ENCODE measurements at regions not wholly inside any gene's neighbourhood (a gene's known extent, or its start where the extent isn't known, plus 50 kb on each side); places are given as distances from the start of the nearest gene placed in this dataset.
"Not testable (repeated sequence)": the region's sequence is repeated elsewhere in the genome, so short reads cannot be mapped to it uniquely, and the experiment has no call there.

DNA sequence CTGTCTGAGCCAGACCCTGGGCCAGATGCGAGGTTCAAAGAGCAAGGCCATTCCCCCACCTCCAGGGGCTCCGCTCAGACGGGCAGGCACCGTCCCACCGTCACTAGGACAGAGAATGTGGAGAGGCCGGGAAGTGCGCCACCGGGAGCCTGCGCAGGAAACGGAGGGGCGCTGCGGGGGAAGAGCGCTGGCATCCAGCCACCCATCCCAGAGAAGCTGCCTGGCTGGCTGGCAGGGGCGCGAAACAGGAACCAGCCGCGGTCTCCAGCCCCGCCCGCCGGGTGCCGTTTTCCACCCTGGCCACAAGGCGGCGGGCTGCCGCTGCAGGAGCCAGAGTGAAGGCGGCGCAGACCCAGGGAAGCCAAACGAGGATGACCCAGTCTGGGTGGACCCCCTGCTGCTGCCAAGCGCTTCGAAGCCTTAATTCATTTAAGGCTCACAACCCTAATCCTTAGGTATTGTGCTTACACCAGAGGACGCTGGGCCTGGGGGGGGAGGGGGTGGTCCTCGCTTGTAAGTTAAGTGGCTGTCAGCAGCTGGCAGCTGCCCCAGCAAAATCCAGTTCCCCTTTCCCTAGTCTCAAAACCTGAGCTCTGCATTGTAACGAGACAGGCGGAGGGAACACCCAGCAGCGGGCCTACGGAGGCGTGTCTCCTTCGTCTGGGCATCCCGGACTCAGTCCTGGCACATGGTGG is 114.8 kb upstream of the SMURF2 start:
- Mint-ChIP-seq H3K4me1 (peaks cover 18% of the 10 kb centered on the region), H3K27me3 (ENCODE audit: low read depth) (peaks cover 60% of the 10 kb centered on the region), H3K4me3 (peak overlapping the region; percentile 66 to 80 (median 76)), H3K27ac (peak overlapping the region in 1 of 3 experiments; percentile 56)
- H3K36me3 Mint-ChIP-seq (ENCODE audit: low read depth); H3K9me3 Mint-ChIP-seq: not testable (repeated sequence)
- peak; percentile 86 to 95 (median 92) for TF ChIP-seq CTCF (IDR thresholded peaks at IDR 0.05; ENCODE audit: unreplicated experiment in 3 of 3)

DNA sequence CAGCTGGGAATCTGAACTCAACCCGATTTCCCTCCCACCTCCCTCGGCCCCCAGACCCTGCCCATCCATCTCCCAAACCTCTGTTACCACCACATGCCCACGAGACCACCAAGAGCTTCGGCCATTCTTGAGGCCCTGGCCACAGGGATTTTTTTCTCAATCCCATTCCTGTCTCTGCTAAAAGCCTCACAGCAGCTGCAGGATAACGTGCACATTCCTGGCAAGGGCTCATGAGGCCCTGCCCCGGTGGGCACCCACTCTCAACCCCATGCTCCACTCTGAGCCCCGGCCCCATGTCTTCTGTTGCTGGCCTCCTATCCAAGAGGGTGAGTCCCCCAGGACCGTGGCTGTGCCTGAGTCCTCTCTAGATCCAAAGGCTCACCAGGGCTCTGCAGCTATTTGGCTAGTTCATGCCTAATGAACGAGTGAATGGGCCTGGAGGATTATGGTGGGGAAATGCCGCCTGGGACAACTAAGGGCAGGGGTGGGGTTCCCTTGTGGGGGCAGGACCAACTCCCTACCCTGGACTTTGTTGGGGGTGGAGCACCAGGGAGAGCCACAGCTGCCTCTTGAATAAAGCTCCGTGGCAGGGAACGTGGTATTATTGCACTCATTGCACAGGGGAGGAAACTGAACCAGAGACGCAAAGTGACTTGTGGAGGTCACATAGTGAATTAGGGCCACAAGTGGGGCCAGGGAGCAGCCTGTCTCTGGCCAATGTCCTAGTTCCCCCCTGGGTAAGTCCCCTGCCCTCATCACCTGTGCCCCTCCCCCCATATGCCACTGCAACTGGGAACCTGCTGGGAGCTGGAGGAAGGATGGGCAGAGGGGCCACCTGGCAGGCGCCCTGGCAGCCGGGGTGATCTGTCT is 113.8 kb upstream of the SMURF2 start:
- peak overlapping the region in 1 of 3 experiments; percentile 60 for H3K27ac Mint-ChIP-seq
- peaks cover 53% of the 10 kb centered on the region for H3K27me3 Mint-ChIP-seq (ENCODE audit: low read depth)
- H3K9me3 Mint-ChIP-seq = no peaks in the 10 kb centered on the region
- no peak for TF ChIP-seq CTCF (IDR thresholded peaks at IDR 0.05; ENCODE audit: unreplicated experiment in 3 of 3)
- H3K36me3 Mint-ChIP-seq (ENCODE audit: low read depth) = no peaks in the 10 kb centered on the region
- H3K4me1 Mint-ChIP-seq = peaks cover 17% of the 10 kb centered on the region
- H3K4me3 Mint-ChIP-seq = peak overlapping the region in 2 of 3 experiments; percentile 40 to 65

DNA sequence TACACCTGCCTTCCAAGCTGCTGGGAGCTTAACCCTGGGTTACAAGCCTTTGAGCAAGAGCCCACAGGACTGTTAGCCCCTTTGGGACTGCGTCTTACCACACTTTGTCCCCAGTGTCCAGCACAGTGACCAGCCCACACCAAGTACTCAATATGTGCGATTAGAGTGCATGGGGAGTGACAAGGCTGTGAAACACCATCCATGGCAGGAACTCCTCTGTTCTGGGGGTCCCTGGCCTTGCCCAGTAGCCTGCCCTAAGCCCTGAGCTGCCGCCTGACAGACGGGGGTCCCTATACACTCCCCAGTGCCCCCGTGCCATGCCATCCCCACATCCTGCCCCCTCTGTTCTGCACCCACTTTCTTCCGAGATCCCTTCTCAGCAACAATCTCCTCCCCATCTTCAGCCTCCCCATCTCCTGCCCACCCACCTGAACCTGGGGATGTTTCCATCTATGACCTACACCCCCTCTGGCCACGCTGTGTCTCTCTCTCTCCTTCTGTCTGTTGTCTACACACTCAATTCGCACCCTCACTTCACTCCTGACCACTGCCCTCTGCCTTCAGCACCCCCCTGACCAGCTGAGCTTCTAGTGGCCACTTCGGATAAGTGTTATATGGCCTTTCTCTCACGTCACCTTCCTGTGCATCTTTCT is 112.9 kb upstream of the SMURF2 start:
- H3K9me3 Mint-ChIP-seq = no peaks in the 10 kb centered on the region

GRCh38 chr17:64773836-64774761 is 112.0 kb upstream of the SMURF2 start:
- TF ChIP-seq CTCF (IDR thresholded peaks at IDR 0.05; ENCODE audit: unreplicated experiment in 3 of 3) = peak; percentile 32 to 44 (median 43)
- H3K27me3 Mint-ChIP-seq (ENCODE audit: low read depth) = peaks cover 35% of the 10 kb centered on the region
- peak overlapping the region in 2 of 3 experiments; percentile 21 to 65 for H3K4me3 Mint-ChIP-seq
- no peaks in the 10 kb centered on the region for H3K36me3 Mint-ChIP-seq (ENCODE audit: low read depth)
- no peak overlapping the region for H3K27ac Mint-ChIP-seq
- H3K9me3 Mint-ChIP-seq = no peaks in the 10 kb centered on the region
- H3K4me1 Mint-ChIP-seq = peaks cover 17% of the 10 kb centered on the region

More for the DNA sequence above, 112.9 kb upstream of the SMURF2 start:
- H3K4me3 Mint-ChIP-seq = peak overlapping the region in 1 of 3 experiments; percentile 2
- TF ChIP-seq CTCF (IDR thresholded peaks at IDR 0.05; ENCODE audit: unreplicated experiment in 3 of 3) = no peak
- peaks cover 17% of the 10 kb centered on the region for H3K4me1 Mint-ChIP-seq
- peaks cover 44% of the 10 kb centered on the region for H3K27me3 Mint-ChIP-seq (ENCODE audit: low read depth)
- peak overlapping the region in 1 of 3 experiments; percentile 60 for H3K27ac Mint-ChIP-seq
- H3K36me3 Mint-ChIP-seq (ENCODE audit: low read depth) = no peaks in the 10 kb centered on the region

DNA sequence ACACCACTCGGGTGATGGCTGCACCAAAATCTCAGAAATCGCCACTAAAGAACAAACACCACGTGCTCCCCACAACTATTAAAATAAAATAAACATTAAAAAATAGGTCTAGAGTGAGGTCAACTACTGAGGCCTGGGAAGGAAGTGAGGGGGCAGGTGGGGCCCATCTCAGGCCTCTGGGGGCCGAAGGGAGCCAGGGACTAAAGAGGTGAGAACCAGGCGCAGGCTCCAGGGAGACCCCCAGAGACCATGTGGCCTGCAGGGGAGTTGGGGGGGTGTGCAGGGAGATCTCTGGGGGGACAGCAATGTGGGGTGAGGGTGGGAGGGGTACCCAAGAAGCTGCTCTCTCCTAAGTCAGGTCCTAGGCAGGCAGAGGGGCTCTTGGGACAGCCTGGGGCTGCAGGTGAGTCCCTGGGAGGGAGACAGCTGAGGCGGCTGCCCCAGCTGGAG is 111.3 kb upstream of the SMURF2 start:
- H3K36me3 Mint-ChIP-seq (ENCODE audit: low read depth) = no peaks in the 10 kb centered on the region
- H3K27ac Mint-ChIP-seq = no peak overlapping the region
- peaks cover 17% of the 10 kb centered on the region for H3K4me1 Mint-ChIP-seq

More for the DNA sequence above, 111.3 kb upstream of the SMURF2 start:
- H3K27me3 Mint-ChIP-seq (ENCODE audit: low read depth) = peaks cover 30% of the 10 kb centered on the region
- no peak for TF ChIP-seq CTCF (IDR thresholded peaks at IDR 0.05; ENCODE audit: unreplicated experiment in 3 of 3)
- H3K9me3 Mint-ChIP-seq = no peaks in the 10 kb centered on the region
- no peak overlapping the region for H3K4me3 Mint-ChIP-seq
